IPS DF 6.9 (cell line): ENCODE measurements at regions not wholly inside any gene's neighbourhood (a gene's known extent, or its start where the extent isn't known, plus 50 kb on each side); places are given as distances from the start of the nearest gene placed in this dataset.

Experiments
- DNase-seq: peaks from one replicate; pipeline ENCODE4 v3.0.0-alpha.2; 2013; ENCODE audit warnings: low read depth, low spot score
- H3K27ac ChIP-seq: one replicate; pipeline ENCODE4 v1.5.1; 2013; ENCODE audit warnings: low read length, control low read depth
- H3K27me3 ChIP-seq: 2 replicates; pipeline ENCODE4 v1.6.1; 2013; ENCODE audit warnings: mild to moderate bottlenecking, low read length; ENCODE audit not compliant: control insufficient read depth, insufficient read depth
- H3K36me3 ChIP-seq: 2 replicates; pipeline ENCODE4 v1.6.1; 2013; ENCODE audit warnings: low read length; ENCODE audit not compliant: control insufficient read depth, insufficient read depth
- H3K4me1 ChIP-seq: 2 replicates; pipeline ENCODE4 v1.6.1; 2013; ENCODE audit warnings: low read length; ENCODE audit not compliant: control insufficient read depth, insufficient read depth
- H3K4me3 ChIP-seq: 2 replicates; pipeline ENCODE4 v1.5.1; 2013; ENCODE audit warnings: mild to moderate bottlenecking, low read length
- H3K9me3 ChIP-seq: 2 replicates; pipeline ENCODE4 v1.6.1; 2013; ENCODE audit warnings: low read length, inconsistent platforms; ENCODE audit not compliant: control insufficient read depth, insufficient read depth
- WGBS: extraction: QIAGEN DNeasy Blood & Tissue Kit; methylation state at CpG from one replicate; pipeline ENCODE4 v1.1.7; 2013; ENCODE audit warnings: mixed read lengths, missing lambda C conversion rate; ENCODE audit not compliant: insufficient read length, insufficient coverage; 5-methylcytosine and 5-hydroxymethylcytosine counted together

DNA sequence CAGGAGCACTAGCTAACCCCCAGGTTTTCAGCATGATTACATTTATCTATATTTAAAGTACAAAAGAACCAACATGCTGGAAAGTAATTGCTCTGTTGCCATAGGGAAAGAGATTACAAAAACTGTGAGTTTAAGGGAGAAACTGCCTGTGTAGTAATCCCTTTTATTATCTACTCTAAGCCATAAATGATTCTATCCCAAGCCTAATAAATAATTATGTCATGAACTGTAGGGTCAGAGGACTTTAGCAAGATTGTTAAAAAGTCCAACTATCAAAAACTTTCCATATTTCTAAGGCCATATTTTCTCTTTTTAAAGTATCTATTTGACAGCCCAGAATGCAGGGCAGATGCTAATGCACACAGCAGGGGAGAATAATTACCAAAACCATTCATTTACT lies 573.8 kb upstream of the MIR17HG start:
- DNase-seq: no peak
- Histone ChIP-seq H3K27ac (no peak overlapping the region), H3K9me3 (no peaks in the 10 kb centered on the region), H3K4me3 (no peak overlapping the region), H3K27me3 (no peaks in the 10 kb centered on the region), H3K4me1 (no peaks in the 10 kb centered on the region), H3K36me3 (no peaks in the 10 kb centered on the region)

DNA sequence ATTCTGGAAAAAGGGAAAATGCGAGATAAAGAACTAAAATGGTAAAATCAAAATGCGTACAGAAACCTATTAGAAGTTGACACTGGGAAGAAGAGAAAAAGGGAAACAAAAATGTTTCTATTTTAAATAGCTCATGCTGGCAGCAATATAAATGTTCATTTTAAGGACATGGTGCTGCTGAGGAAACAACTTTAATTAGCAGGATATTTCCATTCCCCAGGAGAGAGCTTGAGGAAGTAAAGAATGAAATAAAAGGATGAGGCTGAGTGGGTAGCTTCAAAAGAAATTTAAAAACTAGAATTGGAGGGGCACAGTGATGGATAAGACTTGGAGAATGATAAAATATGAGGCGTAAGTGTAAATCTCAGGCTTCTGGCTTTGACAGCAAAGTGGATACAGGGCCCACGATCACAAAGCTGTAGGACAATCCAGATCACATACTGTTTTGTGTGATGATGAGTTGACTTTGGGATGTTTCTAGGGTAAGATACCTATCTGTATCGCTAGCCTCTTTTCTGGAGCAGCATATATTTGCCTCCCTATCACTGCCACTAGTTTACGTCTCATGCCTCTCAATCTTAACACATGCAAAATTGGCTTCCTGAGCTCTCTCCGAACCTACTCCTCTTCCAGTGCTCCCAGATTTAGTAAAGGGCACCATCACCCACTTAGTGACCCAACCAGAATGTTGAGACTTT lies 571.3 kb upstream of the MIR17HG start:
- Histone ChIP-seq H3K27me3 (no peaks in the 10 kb centered on the region), H3K27ac (no peak overlapping the region), H3K4me1 (no peaks in the 10 kb centered on the region), H3K4me3 (no peak overlapping the region), H3K9me3 (no peaks in the 10 kb centered on the region), H3K36me3 (no peaks in the 10 kb centered on the region)
- WGBS: no CpG with 5 or more reads among the region's 7 CpGs
- DNase-seq: no peak

DNA sequence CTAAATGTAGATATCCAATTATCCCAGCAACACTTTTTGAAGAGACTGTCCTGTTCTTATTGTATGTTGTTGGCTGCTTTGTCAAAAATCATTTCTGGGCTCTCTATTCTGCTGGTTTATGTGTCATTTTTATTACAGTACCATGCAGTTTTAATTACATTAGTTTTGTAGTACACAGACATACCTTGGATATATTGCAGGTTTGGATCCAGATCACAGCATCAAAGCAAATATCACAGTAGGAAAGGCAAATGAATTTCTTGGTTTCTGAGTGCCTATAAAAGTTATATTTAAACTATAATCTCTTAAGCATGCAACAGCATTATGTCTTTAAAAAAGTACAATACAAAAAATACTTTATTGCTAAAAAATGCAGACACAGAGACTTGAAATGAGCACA lies 564.2 kb upstream of the MIR17HG start:
- H3K4me3 ChIP-seq: no peak overlapping the region
- H3K27ac ChIP-seq: no peak overlapping the region
- H3K9me3 ChIP-seq: no peaks in the 10 kb centered on the region
- DNase-seq: no peak
- H3K4me1 ChIP-seq: no peaks in the 10 kb centered on the region
- no peaks in the 10 kb centered on the region for H3K36me3 ChIP-seq
- no peaks in the 10 kb centered on the region for H3K27me3 ChIP-seq

DNA sequence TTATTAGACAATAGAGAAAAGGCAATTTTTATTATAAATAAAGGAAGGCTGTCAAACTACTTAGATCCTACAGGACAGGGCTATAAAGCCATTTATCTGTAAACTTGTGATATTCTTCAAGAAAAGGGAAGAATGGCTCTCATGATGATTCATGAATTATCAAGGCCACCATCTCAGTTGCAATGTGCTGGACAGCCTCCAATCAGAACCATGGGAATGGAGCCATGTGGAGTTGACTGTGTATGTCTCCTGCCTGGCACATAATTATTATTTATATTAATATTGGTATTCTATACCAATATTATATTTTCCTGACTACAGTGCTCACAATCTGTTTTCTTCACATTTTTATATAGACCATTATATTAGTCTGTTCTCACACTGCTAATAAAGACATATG lies 560.5 kb upstream of the MIR17HG start:
- no peaks in the 10 kb centered on the region for H3K9me3 ChIP-seq
- H3K27me3 ChIP-seq: no peaks in the 10 kb centered on the region
- H3K4me3 ChIP-seq: no peak overlapping the region
- no peak for DNase-seq
- H3K36me3 ChIP-seq: no peaks in the 10 kb centered on the region
- no peaks in the 10 kb centered on the region for H3K4me1 ChIP-seq
- H3K27ac ChIP-seq: no peak overlapping the region

DNA sequence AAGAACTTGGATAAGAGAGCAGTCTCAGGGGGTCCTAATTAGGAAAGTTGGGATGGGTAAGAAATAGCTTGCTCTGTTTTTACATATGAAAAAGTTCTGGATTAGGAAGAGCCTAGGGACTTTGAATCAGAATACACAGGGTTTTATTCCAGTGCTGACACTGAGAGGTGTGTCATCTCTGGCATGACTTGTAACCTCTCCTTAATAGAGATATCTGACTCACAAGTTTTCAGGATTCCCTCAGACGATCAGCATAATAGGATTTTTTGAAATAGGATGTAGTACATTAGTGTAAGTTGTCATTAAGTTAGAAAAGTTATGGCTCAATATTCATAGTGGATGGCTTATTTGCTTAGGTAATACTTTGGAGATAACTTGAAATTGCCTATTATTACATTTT lies 555.2 kb upstream of the MIR17HG start:
- Histone ChIP-seq H3K36me3 (no peaks in the 10 kb centered on the region), H3K4me3 (no peak overlapping the region), H3K4me1 (no peaks in the 10 kb centered on the region), H3K27me3 (no peaks in the 10 kb centered on the region), H3K27ac (no peak overlapping the region), H3K9me3 (no peaks in the 10 kb centered on the region)
- WGBS: no CpG with 5 or more reads among the region's 1 CpG
- no peak for DNase-seq

DNA sequence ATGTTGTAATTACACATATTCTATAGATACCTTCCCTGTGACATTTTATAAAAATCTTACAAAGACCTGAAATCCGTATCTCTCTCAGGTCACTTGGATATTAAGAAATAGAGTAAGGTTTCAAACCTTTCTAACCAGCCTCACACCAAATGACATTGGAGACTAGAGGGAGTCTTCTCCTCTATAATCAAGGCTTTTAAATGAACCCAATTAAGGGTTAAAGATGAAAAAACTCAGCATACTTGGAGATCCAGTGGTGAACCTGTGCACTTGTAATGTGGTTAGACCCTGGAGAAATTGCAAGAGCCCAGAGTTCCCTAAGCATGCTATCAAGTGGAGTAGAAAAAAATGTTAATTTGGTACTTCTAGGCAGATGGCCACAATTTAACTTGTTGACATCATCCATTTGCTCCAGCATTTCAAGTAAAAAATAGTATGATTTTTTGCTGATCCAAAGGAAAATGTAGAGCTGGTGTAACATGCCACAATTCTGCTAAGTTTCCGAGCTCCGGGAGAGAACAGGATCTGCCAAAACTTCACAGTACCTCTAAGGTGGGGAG lies 554.1 kb upstream of the MIR17HG start:
- no CpG with 5 or more reads among the region's 3 CpGs for whole genome bisulfite sequencing
- no peaks in the 10 kb centered on the region for H3K27me3 ChIP-seq
- H3K9me3 ChIP-seq: no peaks in the 10 kb centered on the region
- no peak overlapping the region for H3K27ac ChIP-seq
- H3K36me3 ChIP-seq: no peaks in the 10 kb centered on the region
- no peak for DNase-seq
- H3K4me1 ChIP-seq: no peaks in the 10 kb centered on the region
- H3K4me3 ChIP-seq: no peak overlapping the region

DNA sequence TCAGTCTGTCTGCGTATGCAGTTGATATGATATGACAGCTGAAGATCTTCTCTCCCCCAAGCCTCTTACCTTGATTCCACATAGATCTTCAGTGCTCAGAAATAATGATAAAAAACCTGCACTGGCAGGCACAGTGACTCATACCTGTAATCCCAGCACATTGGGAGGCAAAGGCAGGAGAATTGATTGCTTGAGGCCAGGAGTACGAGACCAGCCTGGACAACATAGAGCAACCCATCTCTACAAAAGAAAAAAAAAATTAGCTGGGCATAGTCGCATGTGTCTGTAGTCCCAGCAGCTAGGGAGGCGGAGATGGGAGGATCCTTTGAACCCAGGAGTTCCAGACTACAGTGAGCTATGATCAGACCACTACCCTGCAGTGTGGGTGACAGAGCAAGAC lies 551.0 kb upstream of the MIR17HG start:
- no peak for DNase-seq
- WGBS: no CpG with 5 or more reads among the region's 4 CpGs
- no peaks in the 10 kb centered on the region for H3K27me3 ChIP-seq

DNA sequence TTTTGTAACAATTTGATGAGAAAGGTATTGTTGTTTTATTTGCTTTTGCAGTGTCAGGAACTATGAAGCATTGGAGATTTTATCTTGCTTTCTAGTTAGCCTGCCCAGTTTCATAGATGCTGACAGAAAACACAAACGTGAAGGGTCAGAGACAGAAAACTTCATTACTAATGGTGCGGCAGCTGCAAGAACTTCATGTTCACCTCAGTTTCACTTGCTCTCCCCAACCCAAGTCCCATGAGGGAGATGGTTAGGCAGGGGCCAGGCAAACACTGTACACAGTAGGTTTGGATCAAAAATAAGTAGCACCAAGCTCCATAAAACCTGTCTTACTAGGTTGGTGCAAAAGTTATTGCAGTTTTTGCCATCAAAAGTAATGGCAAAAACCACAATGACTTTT lies 550.2 kb upstream of the MIR17HG start:
- no CpG with 5 or more reads among the region's 2 CpGs for WGBS
- H3K27me3 ChIP-seq: no peaks in the 10 kb centered on the region
- no peak overlapping the region for H3K27ac ChIP-seq
- H3K4me3 ChIP-seq: no peak overlapping the region
- no peaks in the 10 kb centered on the region for H3K36me3 ChIP-seq
- H3K9me3 ChIP-seq: no peaks in the 10 kb centered on the region
- no peak for DNase-seq
- no peaks in the 10 kb centered on the region for H3K4me1 ChIP-seq

More for the DNA sequence above, 551.0 kb upstream of the MIR17HG start:
- Histone ChIP-seq H3K27ac (no peak overlapping the region), H3K4me1 (no peaks in the 10 kb centered on the region), H3K9me3 (no peaks in the 10 kb centered on the region), H3K36me3 (no peaks in the 10 kb centered on the region), H3K4me3 (no peak overlapping the region)

DNA sequence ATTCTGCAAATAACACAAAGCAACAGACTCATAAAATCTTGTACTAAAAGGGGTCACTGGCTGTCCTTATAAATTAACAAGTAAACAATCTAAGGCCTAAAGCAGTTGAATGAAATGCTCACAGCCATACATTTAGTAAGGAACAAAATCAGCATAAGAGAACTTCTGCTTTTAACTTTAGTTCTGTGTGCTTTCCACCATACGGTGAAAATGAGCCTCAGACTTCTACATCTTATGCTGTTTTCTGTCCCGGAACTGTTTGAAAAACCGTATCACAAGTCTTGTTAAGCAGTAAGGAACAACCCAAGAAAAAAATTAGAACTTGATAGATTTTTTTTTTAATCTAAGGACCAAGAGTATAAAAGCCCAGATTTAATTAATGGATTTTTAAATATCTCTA lies 549.1 kb upstream of the MIR17HG start:
- no peak overlapping the region for H3K27ac ChIP-seq
- no CpG with 5 or more reads among the region's 3 CpGs for WGBS
- H3K27me3 ChIP-seq: no peaks in the 10 kb centered on the region
- no peaks in the 10 kb centered on the region for H3K4me1 ChIP-seq
- H3K4me3 ChIP-seq: no peak overlapping the region
- no peak for DNase-seq
- H3K36me3 ChIP-seq: no peaks in the 10 kb centered on the region
- H3K9me3 ChIP-seq: no peaks in the 10 kb centered on the region

DNA sequence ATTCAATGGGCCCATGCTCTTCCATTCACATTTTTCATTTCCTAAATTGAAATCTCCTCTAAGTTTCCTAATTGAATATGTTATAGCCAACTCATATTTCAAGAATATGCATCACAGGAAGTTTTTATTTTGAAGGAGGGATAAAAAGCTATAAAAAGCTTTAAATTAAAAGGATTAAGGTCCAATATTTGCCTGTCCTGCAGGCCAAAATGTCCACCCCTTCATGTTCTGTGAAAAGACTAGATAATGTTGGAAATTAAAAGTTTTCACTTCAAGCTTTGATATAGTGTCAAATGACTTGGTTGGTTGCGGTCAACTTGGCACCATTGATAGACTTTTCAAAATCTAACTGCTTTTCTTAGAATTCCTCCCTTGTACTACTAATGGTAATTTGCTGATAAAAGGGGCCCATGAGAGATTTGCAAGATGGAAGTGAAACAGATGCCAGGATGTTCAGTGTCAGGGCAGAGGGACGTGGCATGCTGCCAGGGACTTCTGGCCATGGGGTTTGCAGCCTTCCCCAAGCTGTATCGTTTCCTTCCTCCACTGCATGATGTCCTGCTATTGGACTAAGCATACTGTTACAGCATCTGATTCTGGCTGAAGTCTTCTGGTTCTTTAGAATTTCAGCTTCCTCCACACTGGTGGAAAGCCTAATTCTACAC lies 547.3 kb upstream of the MIR17HG start:
- Histone ChIP-seq H3K36me3 (no peaks in the 10 kb centered on the region), H3K27ac (no peak overlapping the region), H3K4me1 (no peaks in the 10 kb centered on the region), H3K9me3 (no peaks in the 10 kb centered on the region), H3K27me3 (no peaks in the 10 kb centered on the region), H3K4me3 (no peak overlapping the region)
- no CpG with 5 or more reads among the region's 3 CpGs for WGBS
- DNase-seq: no peak

DNA sequence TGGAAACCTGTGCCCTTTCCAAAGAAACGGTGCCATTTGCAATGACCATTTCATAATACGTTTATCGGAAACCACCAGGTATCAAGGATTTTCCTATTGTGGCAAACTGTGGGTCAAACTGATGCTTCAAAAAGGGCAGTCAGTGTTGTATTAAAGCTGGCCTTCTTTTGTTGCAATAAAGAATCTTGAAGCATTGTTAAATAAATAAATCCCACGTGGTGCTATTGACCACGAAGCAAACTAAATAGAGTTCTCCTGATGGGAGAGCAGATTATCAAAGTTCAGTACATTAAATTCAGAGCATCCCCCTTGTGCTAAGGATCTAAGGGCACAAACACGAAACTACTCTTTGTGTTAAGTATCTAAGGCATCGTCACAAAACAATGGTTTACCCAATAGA lies 545.9 kb upstream of the MIR17HG start:
- Histone ChIP-seq H3K4me1 (no peaks in the 10 kb centered on the region), H3K27ac (no peak overlapping the region), H3K4me3 (no peak overlapping the region), H3K36me3 (no peaks in the 10 kb centered on the region), H3K9me3 (no peaks in the 10 kb centered on the region), H3K27me3 (no peaks in the 10 kb centered on the region)
- DNase-seq: no peak
- no CpG with 5 or more reads among the region's 7 CpGs for WGBS
